ENCODE measurements at regions not wholly inside any gene's neighbourhood (a gene's known extent, or its start where the extent isn't known, plus 50 kb on each side); places are given as distances from the start of the nearest gene placed in this dataset.
"Not testable (repeated sequence)": the region's sequence is repeated elsewhere in the genome, so short reads cannot be mapped to it uniquely, and the experiment has no call there.

DNA sequence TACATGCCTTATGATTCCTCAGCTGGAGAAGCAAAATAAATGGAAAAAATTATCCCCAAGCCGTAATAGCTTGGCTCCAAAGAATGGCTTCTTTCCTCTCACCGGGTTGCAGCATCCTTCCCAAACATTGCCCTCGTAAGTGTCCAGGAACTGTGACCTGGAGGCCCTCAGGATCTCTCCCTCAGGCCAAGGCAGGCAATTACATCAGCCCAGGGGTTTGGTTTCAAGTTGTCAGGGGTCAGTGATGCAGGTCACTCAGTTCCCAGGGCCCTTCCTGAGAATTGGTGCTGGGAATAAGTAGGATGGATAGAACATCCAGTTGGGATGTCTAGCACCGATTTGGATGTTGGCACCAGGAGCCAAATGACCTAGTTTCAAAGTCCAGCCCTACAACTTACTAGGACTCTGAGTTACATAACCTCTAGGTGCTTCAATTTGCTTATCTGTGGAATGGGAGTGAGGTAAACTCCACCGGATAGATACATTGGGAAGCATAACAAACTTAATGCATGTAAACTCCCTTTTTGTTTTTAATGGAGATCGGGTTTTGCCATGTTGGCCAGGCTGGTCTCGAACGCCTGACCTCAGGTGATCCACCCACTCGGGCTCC, 133.5 kb upstream of the DAP start:
- Mint-ChIP-seq H3K4me1 (no peaks in the 10 kb centered on the region), H3K4me3 (no peak overlapping the region), H3K9me3 (peaks cover 0 to 13% (median 4%) of the 10 kb centered on the region in 9 donors), H3K36me3 (peaks cover 0 to 11% (median 0%) of the 10 kb centered on the region in 3 donors), H3K27ac (no peak overlapping the region), H3K27me3 (peaks cover 2 to 9% (median 3%) of the 10 kb centered on the region in 5 donors)
- DNase-seq (no peak), ATAC-seq (no peak)
- POLR2A ChIA-PET: no interaction called here

DNA sequence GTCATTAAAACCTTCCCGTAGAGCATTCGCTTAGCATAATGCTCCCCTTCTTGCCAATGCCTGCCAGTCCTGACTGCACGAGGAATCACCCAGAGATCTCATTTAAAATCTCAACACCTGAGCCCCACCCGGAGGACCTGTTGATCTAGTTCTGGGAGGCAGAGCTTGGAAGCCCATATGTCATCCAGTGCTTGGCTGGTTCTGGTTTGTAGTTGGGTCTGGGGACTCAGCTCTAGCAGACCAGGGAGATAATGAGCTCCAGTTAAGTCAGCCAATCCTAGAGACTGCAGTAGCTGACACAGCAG, 131.8 kb upstream of the DAP start:
- ATAC-seq: no peak
- Mint-ChIP-seq H3K27me3 (peaks cover 0 to 7% (median 2%) of the 10 kb centered on the region in 5 donors), H3K36me3 (peaks cover 0 to 14% (median 0%) of the 10 kb centered on the region in 3 donors), H3K4me1 (no peaks in the 10 kb centered on the region), H3K4me3 (no peak overlapping the region), H3K27ac (no peak overlapping the region), H3K9me3 (peaks cover 0 to 17% (median 5%) of the 10 kb centered on the region in 9 donors)
- no peak for DNase-seq
- POLR2A ChIA-PET: no interaction called here

DNA sequence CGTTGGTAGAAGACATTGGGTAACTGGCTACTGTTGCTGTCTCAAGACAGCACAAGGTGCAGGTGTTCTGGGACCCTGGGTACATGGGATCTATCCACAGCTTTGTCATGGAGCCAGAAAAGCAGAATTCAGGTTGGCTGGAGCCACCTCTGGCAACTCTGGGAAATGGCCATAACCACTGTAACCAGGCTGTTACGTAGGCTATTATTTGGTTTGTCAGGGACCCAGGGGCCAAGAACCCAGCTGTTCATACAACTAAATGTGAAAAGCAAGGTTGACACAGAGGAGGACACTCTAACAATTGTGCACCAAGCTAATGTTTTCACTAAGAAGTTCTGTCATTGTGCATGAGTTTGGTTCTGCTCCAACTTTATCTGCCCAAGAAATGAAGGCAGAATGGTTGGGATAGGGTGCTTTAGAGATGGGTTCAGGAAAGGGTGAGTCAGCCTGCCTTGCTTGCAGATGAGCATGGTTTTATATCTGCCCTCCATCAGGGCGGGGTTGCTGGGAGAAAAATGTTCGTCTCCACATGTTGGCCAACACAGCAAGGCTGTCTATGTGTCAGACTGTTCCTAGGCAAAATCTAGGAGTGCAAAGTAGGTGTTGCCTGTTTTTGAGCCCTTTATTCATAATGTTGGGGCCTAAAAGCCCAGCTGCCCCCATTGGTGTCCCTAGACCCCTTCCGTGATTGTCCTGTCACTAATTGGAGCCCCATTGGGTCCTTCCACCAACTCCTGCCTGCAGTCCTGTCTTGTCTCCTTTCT, 131.3 kb upstream of the DAP start:
- Mint-ChIP-seq H3K36me3 (peaks cover 0 to 14% (median 0%) of the 10 kb centered on the region in 3 donors), H3K4me1 (no peaks in the 10 kb centered on the region), H3K27ac (no peak overlapping the region), H3K4me3 (no peak overlapping the region), H3K9me3 (peaks cover 0 to 17% (median 5%) of the 10 kb centered on the region in 9 donors), H3K27me3 (peaks cover 0 to 7% (median 1%) of the 10 kb centered on the region in 5 donors)
- DNase-seq (no peak), ATAC-seq (no peak)
- POLR2A ChIA-PET: no interaction called here

DNA sequence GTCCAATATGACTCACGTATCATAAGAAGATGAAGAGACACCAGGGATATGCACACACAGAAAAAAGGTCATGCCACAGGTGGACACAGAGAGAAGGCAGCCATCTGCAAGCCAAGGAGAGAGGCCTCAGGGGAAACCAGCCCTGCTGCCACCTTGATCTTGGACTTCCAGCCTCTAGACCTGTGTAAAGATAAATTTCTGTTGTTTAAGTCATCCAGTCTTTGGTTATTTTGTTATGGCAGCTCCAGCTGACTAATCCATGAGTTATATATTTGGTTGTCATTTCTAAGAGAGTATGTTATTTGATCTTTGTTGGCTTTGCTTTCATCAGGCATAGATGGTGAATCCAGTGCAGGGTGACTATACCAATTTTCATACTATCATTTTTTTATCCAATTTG, 130.2 kb upstream of the DAP start:
- ATAC-seq (no peak), DNase-seq (no peak)
- peaks cover 0 to 17% (median 5%) of the 10 kb centered on the region in 9 donors for H3K9me3 Mint-ChIP-seq
- H3K4me3 Mint-ChIP-seq: no peak overlapping the region
- H3K36me3 Mint-ChIP-seq: peaks cover 0 to 14% (median 0%) of the 10 kb centered on the region in 3 donors
- H3K4me1 Mint-ChIP-seq: no peaks in the 10 kb centered on the region
- H3K27ac Mint-ChIP-seq: no peak overlapping the region
- peaks cover 0 to 7% (median 0%) of the 10 kb centered on the region in 5 donors for H3K27me3 Mint-ChIP-seq
- POLR2A ChIA-PET: no interaction called here

DNA sequence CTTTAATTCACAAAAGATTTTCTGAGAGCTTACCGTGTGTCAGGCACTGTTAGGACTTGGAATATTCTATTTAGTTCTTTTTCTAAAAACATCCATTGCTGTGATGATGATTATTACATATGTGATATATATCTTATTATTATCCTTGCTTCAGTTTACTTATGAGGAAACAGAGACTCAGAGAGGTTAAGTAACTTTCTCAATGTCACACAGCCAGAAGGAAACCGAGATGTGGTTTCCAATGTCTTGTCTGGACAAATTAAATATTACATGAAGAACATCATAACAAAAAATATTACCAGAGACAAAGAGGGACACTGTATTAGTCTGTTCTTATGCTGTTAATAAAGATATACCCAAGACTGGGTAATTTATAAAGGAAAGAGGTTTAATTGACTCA, 125.5 kb upstream of the DAP start:
- Mint-ChIP-seq H3K27me3 (peaks cover 0 to 11% (median 1%) of the 10 kb centered on the region in 5 donors), H3K27ac (no peak overlapping the region), H3K4me3 (no peak overlapping the region), H3K4me1 (no peaks in the 10 kb centered on the region), H3K36me3 (peaks cover 0 to 14% (median 0%) of the 10 kb centered on the region in 3 donors), H3K9me3 (peaks cover 0 to 23% (median 8%) of the 10 kb centered on the region in 9 donors)
- no peak for ATAC-seq
- DNase-seq: no peak
- POLR2A ChIA-PET: no interaction called here

DNA sequence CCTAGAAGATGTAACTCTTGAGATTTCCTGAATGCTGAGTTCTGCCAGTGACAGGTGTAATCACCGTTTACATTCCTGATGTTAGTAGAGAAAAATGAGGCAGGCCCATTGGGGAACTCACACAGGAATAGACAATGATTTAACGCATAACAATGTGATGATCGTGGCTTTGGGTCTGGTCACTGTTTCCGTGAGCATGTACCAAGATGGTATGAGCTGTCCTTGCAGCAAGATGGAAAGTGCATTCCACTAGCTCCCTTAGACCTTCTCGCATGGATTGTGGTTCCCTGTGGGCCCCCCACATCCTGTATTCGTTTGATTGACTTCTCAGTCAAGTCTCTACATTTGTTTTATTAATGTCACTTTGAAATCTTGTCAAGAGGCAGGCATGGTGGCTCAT, 124.0 kb upstream of the DAP start:
- POLR2A ChIA-PET: no interaction called here
- no peak for ATAC-seq

DNA sequence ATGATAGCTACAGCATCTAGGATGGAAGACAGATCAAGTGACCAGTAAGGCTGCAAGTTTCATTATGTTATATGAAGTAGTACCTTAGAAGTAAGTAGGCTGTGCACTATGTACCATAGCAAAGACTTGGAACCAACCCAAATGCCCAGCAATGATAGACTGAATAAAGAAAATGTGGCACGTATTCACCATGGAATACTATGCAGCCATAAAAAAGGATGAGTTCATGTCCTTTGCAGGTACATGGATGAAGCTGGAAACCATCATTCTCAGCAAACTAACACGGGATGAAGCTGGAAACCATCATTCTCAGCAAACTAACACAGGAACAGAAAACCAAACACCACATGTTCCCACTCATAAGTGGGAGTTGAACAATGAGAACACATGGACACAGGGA, 122.9 kb upstream of the DAP start:
- POLR2A ChIA-PET, H3K36me3 Mint-ChIP-seq, H3K27ac Mint-ChIP-seq, H3K4me3 Mint-ChIP-seq, ATAC-seq, DNase-seq, H3K4me1 Mint-ChIP-seq, H3K9me3 Mint-ChIP-seq: not testable (repeated sequence)
- H3K27me3 Mint-ChIP-seq: peaks cover 2 to 18% (median 6%) of the 10 kb centered on the region in 5 donors

More for the DNA sequence above, 124.0 kb upstream of the DAP start:
- H3K4me1 Mint-ChIP-seq: no peaks in the 10 kb centered on the region
- peaks cover 0 to 7% (median 0%) of the 10 kb centered on the region in 3 donors for H3K36me3 Mint-ChIP-seq
- DNase-seq: no peak
- H3K27me3 Mint-ChIP-seq: peaks cover 0 to 14% (median 2%) of the 10 kb centered on the region in 5 donors
- no peak overlapping the region for H3K27ac Mint-ChIP-seq
- peaks cover 0 to 15% (median 5%) of the 10 kb centered on the region in 9 donors for H3K9me3 Mint-ChIP-seq
- H3K4me3 Mint-ChIP-seq: no peak overlapping the region

DNA sequence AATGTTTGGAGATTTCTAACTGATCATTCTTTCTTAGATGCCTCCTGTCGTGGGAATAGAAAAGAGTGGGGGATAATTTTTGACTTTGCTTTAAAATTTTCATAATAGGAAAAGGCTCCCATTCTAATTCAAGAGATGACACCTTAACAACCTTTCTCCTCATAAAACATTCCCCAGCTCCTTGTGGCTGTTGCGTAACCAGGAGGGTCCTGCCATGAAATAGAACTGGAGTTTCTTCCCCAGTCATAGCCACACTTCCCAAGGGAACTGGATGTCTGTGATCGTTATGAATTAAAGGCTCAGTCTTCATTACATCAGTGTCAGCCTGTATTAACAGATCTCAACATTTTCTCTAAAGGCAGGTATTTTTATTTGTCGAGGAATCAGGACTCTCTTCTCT, 119.9 kb upstream of the DAP start:
- no peak for ATAC-seq
- peaks cover 0 to 7% (median 0%) of the 10 kb centered on the region in 9 donors for H3K9me3 Mint-ChIP-seq

DNA sequence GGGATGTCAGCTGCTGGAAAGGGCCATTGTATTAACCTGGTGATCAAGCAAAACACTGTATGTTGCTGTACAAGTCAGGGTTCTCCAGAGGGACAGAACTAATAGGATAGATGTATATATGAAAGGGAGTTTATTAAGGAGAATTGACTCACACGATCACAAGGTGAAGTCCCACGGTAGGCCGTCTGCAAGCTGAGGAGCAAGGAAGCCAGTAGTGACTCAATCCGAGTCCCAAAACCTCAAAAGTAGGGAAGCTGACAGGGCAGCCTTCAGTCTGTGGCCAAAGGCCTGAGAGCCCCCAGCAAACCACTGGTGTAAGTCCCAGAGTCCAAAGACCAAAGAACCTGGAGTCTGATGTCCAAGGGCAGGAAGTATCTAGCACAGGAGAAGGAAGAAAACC, 116.0 kb upstream of the DAP start:
- H3K9me3 Mint-ChIP-seq, POLR2A ChIA-PET, H3K27ac Mint-ChIP-seq, ATAC-seq, H3K36me3 Mint-ChIP-seq, DNase-seq, H3K4me3 Mint-ChIP-seq, H3K4me1 Mint-ChIP-seq: not testable (repeated sequence)
- H3K27me3 Mint-ChIP-seq: peaks cover 10 to 53% (median 28%) of the 10 kb centered on the region in 5 donors

More for the DNA sequence above, 119.9 kb upstream of the DAP start:
- no peaks in the 10 kb centered on the region for H3K36me3 Mint-ChIP-seq
- peaks cover 8 to 45% (median 23%) of the 10 kb centered on the region in 5 donors for H3K27me3 Mint-ChIP-seq
- DNase-seq: no peak
- no peak overlapping the region for H3K4me3 Mint-ChIP-seq
- no peaks in the 10 kb centered on the region for H3K4me1 Mint-ChIP-seq
- POLR2A ChIA-PET: no interaction called here
- H3K27ac Mint-ChIP-seq: no peak overlapping the region

DNA sequence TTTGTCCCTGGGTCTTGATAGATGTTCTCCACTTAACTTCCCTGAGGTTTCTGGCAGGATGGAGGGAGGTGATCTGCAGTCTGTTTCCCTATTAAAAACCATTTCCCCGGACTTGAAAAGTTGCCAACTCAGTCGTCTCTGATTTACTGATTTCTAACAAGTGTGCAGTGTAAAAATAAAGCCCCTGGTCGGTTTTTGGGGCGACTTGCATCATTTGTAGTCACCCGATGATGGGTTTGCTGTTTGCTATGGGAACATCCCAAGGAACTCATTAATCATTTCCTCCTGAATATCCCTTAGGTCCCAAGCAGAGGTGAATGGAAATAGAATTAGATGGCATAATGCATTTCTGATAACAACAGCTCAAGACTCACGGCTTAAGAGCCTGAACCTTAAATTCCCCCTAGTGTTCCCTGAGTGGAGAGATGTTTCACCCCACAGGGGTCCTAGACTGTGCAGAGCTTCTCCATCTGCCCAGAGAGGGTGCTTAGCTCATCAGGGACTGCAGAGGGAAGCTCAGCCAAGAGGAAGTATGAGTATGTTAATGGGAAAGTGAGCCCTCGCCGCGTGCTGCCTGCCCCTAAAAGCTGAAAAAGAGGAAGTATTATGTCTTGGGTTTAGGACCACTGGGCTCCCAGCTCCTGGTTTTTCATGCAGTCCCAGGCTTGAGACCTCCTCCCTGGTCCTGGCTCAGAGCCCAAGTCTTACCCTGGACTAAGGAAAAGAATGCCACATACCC, 115.1 kb upstream of the DAP start:
- H3K4me3 Mint-ChIP-seq: no peak overlapping the region
- no peaks in the 10 kb centered on the region for H3K9me3 Mint-ChIP-seq
- ATAC-seq (no peak), DNase-seq (no peak)
- H3K27ac Mint-ChIP-seq: no peak overlapping the region
- H3K36me3 Mint-ChIP-seq: no peaks in the 10 kb centered on the region
- POLR2A ChIA-PET: no interaction called here
- no peaks in the 10 kb centered on the region for H3K4me1 Mint-ChIP-seq
- H3K27me3 Mint-ChIP-seq: peaks cover 10 to 53% (median 28%) of the 10 kb centered on the region in 5 donors

DNA sequence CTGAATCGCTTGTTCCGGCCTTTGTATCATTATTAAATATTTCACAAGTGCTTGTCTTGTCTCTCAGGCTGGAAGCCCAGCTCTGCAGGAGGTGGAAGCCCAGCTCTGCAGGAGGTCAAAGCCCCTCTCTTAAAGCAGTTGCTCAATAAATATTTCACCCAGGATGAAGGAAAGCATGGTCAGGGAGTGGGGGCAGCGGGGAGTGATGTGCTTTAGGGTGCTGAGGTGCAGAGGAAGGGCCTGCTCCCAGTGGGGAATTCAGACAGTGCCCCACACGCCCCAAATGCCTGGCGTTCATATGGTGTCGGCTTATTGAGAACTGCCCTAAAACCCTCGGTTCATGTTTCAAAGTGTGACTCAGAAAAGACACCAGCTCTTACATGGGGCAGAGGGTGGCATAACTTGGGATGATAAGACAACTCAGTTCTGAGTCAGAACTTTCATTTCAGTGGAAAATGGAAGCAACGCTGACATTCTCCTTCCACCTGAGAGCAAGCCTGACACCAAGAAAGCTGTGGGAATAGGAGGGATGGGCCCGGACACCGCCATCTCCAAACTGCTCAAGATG, 114.3 kb upstream of the DAP start:
- POLR2A ChIA-PET: no interaction called here
- ATAC-seq (no peak), DNase-seq (no peak)
- no peaks in the 10 kb centered on the region for H3K4me1 Mint-ChIP-seq
- no peaks in the 10 kb centered on the region for H3K9me3 Mint-ChIP-seq
- no peaks in the 10 kb centered on the region for H3K36me3 Mint-ChIP-seq
- H3K27ac Mint-ChIP-seq: no peak overlapping the region
- H3K4me3 Mint-ChIP-seq: no peak overlapping the region
- peaks cover 10 to 51% (median 32%) of the 10 kb centered on the region in 5 donors for H3K27me3 Mint-ChIP-seq

DNA sequence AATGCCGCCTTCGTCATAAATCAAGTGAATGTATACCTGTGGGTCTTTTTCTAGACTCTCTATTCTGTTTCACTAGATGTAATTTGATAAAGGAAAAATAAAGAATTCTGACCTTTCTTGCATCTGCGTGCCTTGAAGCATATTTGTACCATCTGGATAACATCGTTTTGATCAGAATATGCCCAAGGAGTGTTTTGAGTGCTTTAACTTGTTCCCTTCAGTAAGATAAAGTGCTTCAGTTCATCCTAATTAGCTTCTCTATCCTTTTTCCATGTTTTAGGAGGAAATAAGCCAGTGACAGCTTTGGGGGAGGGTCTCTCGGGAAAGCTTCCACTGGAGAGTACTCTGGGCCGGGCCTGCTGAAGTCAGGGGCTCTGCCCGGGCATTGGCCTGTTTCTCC, 113.5 kb upstream of the DAP start:
- H3K4me1 Mint-ChIP-seq: no peaks in the 10 kb centered on the region
- POLR2A ChIA-PET: no interaction called here
- no peak for ATAC-seq
- no peaks in the 10 kb centered on the region for H3K36me3 Mint-ChIP-seq
- DNase-seq: no peak
- no peaks in the 10 kb centered on the region for H3K9me3 Mint-ChIP-seq
- H3K4me3 Mint-ChIP-seq: no peak overlapping the region
- H3K27me3 Mint-ChIP-seq: peaks cover 9 to 43% (median 28%) of the 10 kb centered on the region in 5 donors
- H3K27ac Mint-ChIP-seq: no peak overlapping the region

DNA sequence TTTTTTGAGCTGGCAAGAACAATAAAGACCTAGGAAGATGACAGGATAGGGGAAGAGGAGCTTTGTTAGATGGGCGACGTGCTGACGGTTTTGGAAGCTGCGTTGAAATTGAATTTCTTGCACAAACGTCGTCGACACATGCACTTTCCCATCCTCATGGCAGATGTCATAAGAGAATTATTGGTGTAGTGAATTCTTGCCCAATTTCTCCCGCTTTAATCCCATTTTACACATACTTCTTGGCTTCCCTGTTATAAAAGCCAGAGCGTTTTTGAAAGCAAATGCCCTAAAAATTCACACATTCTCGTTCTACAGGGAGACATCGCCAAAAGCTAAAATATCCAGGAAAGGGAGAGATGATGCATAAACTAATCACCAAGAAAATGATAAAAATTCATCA, 109.8 kb upstream of the DAP start:
- no peak for DNase-seq
- H3K4me3 Mint-ChIP-seq: no peak overlapping the region
- no peaks in the 10 kb centered on the region for H3K9me3 Mint-ChIP-seq
- H3K27me3 Mint-ChIP-seq: peaks cover 5 to 13% (median 7%) of the 10 kb centered on the region in 5 donors
- H3K4me1 Mint-ChIP-seq: no peaks in the 10 kb centered on the region
- H3K27ac Mint-ChIP-seq: no peak overlapping the region
- no peaks in the 10 kb centered on the region for H3K36me3 Mint-ChIP-seq
- ATAC-seq: no peak
- POLR2A ChIA-PET: no interaction called here
